Left ventricle myocardium inferior (tissue), 1 donor: ENCODE measurements at regions not wholly inside any gene's neighbourhood (a gene's known extent, or its start where the extent isn't known, plus 50 kb on each side); places are given as distances from the start of the nearest gene placed in this dataset.
A peak's percentile ranks its signal among the peaks of the same experiment; 100 is the strongest.

Experiments used
- DNase-seq: peaks from one replicate; pipeline ENCODE4 v3.0.0-alpha.2; 2020
- H3K27ac ChIP-seq: fragments of 200-600 bp; replicated peaks from 2 replicates; pipeline ENCODE4 v1.8.0; 2021
- H3K27me3 ChIP-seq: fragments of 200-600 bp; 2 replicates; pipeline ENCODE4 v1.8.0; 2021; ENCODE audit warnings: low read depth
- H3K36me3 ChIP-seq: fragments of 200-600 bp; 2 replicates; pipeline ENCODE4 v1.8.0; 2021
- H3K4me1 ChIP-seq: fragments of 200-600 bp; 2 replicates; pipeline ENCODE4 v1.8.0; 2021
- H3K4me3 ChIP-seq: fragments of 200-600 bp; 2 replicates; pipeline ENCODE4 v1.8.0; 2021; ENCODE audit warnings: mild to moderate bottlenecking, moderate library complexity
- H3K9me3 ChIP-seq: fragments of 200-600 bp; replicated peaks from 2 replicates; pipeline ENCODE4 v1.8.0; 2021
- CTCF ChIP-seq: fragments of 200-600 bp; IDR thresholded peaks from 2 replicates; pipeline ENCODE4 v1.8.0; 2021; ENCODE audit warnings: antibody characterized with exemption, mild to moderate bottlenecking, borderline replicate concordance
- intact Hi-C: fragments of 100-400 bp; cut with micrococcal nuclease; formaldehyde crosslinking; loops from one replicate; pipeline ENCODE4 v1.11.0; 2022
- donor health status: DM: no; HTN: yes; CAD: no; lungs with severe emphysema.

- Histone ChIP-seq H3K4me3 (no peak overlapping the region), H3K27ac (no peak overlapping the region)
Measured at GRCh38 chr3:152192936-152193672, 75.6 kb upstream of the MBNL1 start.

DNA sequence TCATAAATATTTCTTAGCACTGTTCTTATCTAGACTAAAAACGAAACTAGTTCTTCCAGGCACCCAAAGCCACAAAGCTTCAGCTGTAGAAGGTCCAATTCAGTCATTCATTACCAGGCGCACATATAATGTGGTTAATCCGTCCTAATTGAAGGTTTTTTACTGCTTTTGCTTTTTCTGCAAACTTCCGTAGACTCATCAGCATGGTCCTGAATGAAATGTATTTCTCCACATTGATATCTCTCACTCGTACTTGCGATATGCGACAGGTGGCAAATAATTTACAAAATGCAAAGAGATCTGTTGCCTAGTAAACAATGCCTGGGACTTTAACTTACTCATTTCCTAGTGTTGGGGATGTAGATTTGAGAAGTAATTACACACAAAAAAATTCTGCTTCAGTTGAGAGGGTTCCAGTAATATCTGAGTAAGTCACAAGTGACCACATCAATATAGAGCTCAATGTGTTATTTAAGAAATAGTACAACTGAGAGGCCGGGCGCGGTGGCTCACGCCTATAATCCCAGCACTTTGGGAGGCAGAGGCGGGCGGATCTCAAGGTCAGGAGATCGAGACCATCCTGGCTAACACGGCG lies 75.0 kb upstream of the MBNL1 start:
- TF ChIP-seq CTCF = no peak
- Histone ChIP-seq H3K4me1 (peaks cover 12% of the 10 kb centered on the region), H3K27me3 (no peaks in the 10 kb centered on the region), H3K9me3 (no peaks in the 10 kb centered on the region), H3K36me3 (no peaks in the 10 kb centered on the region), H3K27ac (no peak overlapping the region), H3K4me3 (no peak overlapping the region)
- intact Hi-C loops = no loop called here
- no peak for DNase-seq

More at GRCh38 chr3:152192936-152193672, 75.6 kb upstream of the MBNL1 start:
- no peak for DNase-seq
- Histone ChIP-seq H3K4me1 (peaks cover 11% of the 10 kb centered on the region), H3K36me3 (no peaks in the 10 kb centered on the region), H3K9me3 (no peaks in the 10 kb centered on the region), H3K27me3 (no peaks in the 10 kb centered on the region)
- TF ChIP-seq CTCF = no peak
- intact Hi-C loops = no loop called here

DNA sequence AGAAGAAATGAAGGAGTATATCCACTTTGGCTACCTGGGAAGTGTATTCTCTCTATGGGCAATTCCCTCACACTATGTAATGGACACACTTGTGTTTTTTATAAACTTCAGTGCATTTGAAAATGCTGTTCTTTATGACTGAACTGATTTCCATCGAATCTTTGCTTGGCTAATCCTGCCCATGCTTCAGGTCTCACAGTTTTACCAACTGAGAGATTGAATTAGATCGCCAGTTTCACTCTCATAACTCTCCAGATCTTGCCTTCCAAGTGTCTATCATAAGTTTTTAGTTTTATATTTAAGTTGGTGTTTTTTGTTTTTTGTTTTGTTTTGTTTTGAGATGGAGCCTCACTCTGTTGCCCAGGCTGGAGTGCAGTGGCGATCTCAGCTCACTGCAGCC lies 73.5 kb upstream of the MBNL1 start:
- intact Hi-C loops = no loop called here
- Histone ChIP-seq H3K4me1 (peaks cover 22% of the 10 kb centered on the region), H3K27me3 (no peaks in the 10 kb centered on the region), H3K36me3 (no peaks in the 10 kb centered on the region), H3K4me3 (no peak overlapping the region), H3K9me3 (no peaks in the 10 kb centered on the region), H3K27ac (no peak overlapping the region)
- DNase-seq = no peak
- no peak for TF ChIP-seq CTCF

DNA sequence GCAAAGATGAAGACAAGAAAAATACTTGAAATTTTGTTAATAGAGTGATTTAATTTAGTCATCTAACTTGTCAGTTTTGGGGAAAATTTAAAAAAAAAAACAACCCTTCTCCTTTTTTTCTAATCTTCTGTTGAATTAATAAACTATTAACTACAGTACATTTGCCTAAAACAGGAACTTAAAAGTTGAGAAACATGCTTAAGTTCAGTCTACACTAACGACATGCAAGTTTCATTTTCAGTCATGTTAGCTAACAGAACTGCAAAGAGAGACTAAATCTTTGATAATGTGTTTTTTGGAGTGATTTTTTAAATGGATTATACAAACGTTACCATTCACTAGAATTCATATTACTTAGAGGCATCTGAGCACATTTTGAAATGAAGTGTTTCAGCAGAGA lies 71.9 kb upstream of the MBNL1 start:
- Histone ChIP-seq H3K27me3 (no peaks in the 10 kb centered on the region), H3K36me3 (no peaks in the 10 kb centered on the region), H3K4me1 (peaks cover 36% of the 10 kb centered on the region), H3K27ac (peak overlapping the region; percentile 68), H3K9me3 (no peaks in the 10 kb centered on the region), H3K4me3 (peak overlapping the region; percentile 20)
- DNase-seq = no peak
- TF ChIP-seq CTCF = no peak
- intact Hi-C loops = no loop called here

- intact Hi-C loops = no loop called here
- no peaks in the 10 kb centered on the region for H3K27me3 ChIP-seq
- TF ChIP-seq CTCF = no peak
- no peaks in the 10 kb centered on the region for H3K9me3 ChIP-seq
- H3K4me1 ChIP-seq = peaks cover 40% of the 10 kb centered on the region
- peak overlapping the region; percentile 68 for H3K27ac ChIP-seq
- H3K4me3 ChIP-seq = peak overlapping the region; percentile 20
- no peak for DNase-seq
- H3K36me3 ChIP-seq = no peaks in the 10 kb centered on the region
Measured at GRCh38 chr3:152197451-152197850, 71.3 kb upstream of the MBNL1 start.
